ENCODE measurements at regions not wholly inside any gene's neighbourhood (a gene's known extent, or its start where the extent isn't known, plus 50 kb on each side); places are given as distances from the start of the nearest gene placed in this dataset.

- Histone ChIP-seq H3K4me3 (ENCODE audit: control insufficient read depth in 2 of 3, extremely low read depth in 1 of 3, insufficient read depth in 2 of 3, low read depth in 1 of 3, low read length in 3 of 3) (no peak overlapping the region), H3K9ac (ENCODE audit: control insufficient read depth, extremely low read depth, insufficient read depth, low read length) (no peak overlapping the region), H3K79me2 (ENCODE audit: control insufficient read depth, insufficient read depth, low read length) (no peaks in the 10 kb centered on the region), H3K4me2 (ENCODE audit: control insufficient read depth, extremely low read depth, insufficient read depth, low read depth, low read length) (no peak overlapping the region), H3K9me3 (ENCODE audit: control insufficient read depth, low read depth, low read length) (no peaks in the 10 kb centered on the region), H2AFZ (ENCODE audit: control insufficient read depth, low read length) (no peak overlapping the region), H3K36me3 (ENCODE audit: control insufficient read depth in 2 of 2, extremely low read depth in 1 of 2, insufficient read depth in 2 of 2, low read length in 2 of 2) (no peaks in the 10 kb centered on the region), H3K27me3 (ENCODE audit: control insufficient read depth, extremely low read depth, insufficient read depth, low read length) (no peaks in the 10 kb centered on the region), H4K20me1 (ENCODE audit: control insufficient read depth, extremely low read depth, insufficient read depth, low read length) (no peaks in the 10 kb centered on the region), H3K27ac (ENCODE audit: control insufficient read depth, insufficient read depth, low read length) (no peak overlapping the region), H3K4me1 (ENCODE audit: control insufficient read depth, extremely low read depth, insufficient read depth, low read length) (no peaks in the 10 kb centered on the region), H3K9me1 (ENCODE audit: control insufficient read depth, extremely low read depth, insufficient read depth, low read length) (no peaks in the 10 kb centered on the region)
- DNase-seq (ENCODE audit: low read depth, low spot score) (no peak), FAIRE-seq (no peak)
- dilution Hi-C loops (cut with MboI; ENCODE audit: extremely low pct_ligation_motif_present, low sequenced_read_pairs): no loop called here
- no peak for TF ChIP-seq CTCF (optimal IDR thresholded peaks at IDR 0.05 in 1 of 3, IDR thresholded peaks at IDR 0.05 in 1 of 3, conservative IDR thresholded peaks at IDR 0.05 in 1 of 3; ENCODE audit: extremely low read depth in 1 of 3, insufficient read depth in 2 of 3, low read length in 3 of 3)
- no peak for TF ChIP-seq EZH2 (IDR thresholded peaks at IDR 0.05; ENCODE audit: low read length)
Measured at GRCh38 chr5:93909356-93909755, 168.0 kb upstream of the POU5F2 start.

- TF ChIP-seq CTCF (optimal IDR thresholded peaks at IDR 0.05 in 1 of 3, IDR thresholded peaks at IDR 0.05 in 1 of 3, conservative IDR thresholded peaks at IDR 0.05 in 1 of 3; ENCODE audit: extremely low read depth in 1 of 3, insufficient read depth in 2 of 3, low read length in 3 of 3) (no peak), EZH2 (IDR thresholded peaks at IDR 0.05; ENCODE audit: low read length) (no peak)
- DNase-seq (ENCODE audit: low read depth, low spot score) (no peak), FAIRE-seq (no peak)
- no peak overlapping the region for H3K4me3 ChIP-seq (ENCODE audit: control insufficient read depth in 2 of 3, extremely low read depth in 1 of 3, insufficient read depth in 2 of 3, low read depth in 1 of 3, low read length in 3 of 3)
- no peaks in the 10 kb centered on the region for H3K9me1 ChIP-seq (ENCODE audit: control insufficient read depth, extremely low read depth, insufficient read depth, low read length)
- no peaks in the 10 kb centered on the region for H4K20me1 ChIP-seq (ENCODE audit: control insufficient read depth, extremely low read depth, insufficient read depth, low read length)
- H2AFZ ChIP-seq (ENCODE audit: control insufficient read depth, low read length): no peak overlapping the region
- H3K4me2 ChIP-seq (ENCODE audit: control insufficient read depth, extremely low read depth, insufficient read depth, low read depth, low read length): no peak overlapping the region
- H3K4me1 ChIP-seq (ENCODE audit: control insufficient read depth, extremely low read depth, insufficient read depth, low read length): no peaks in the 10 kb centered on the region
- dilution Hi-C loops (cut with MboI; ENCODE audit: extremely low pct_ligation_motif_present, low sequenced_read_pairs): no loop called here
- H3K27ac ChIP-seq (ENCODE audit: control insufficient read depth, insufficient read depth, low read length): no peak overlapping the region
- H3K9ac ChIP-seq (ENCODE audit: control insufficient read depth, extremely low read depth, insufficient read depth, low read length): no peak overlapping the region
- H3K79me2 ChIP-seq (ENCODE audit: control insufficient read depth, insufficient read depth, low read length): no peaks in the 10 kb centered on the region
- no peaks in the 10 kb centered on the region for H3K9me3 ChIP-seq (ENCODE audit: control insufficient read depth, low read depth, low read length)
- no peaks in the 10 kb centered on the region for H3K27me3 ChIP-seq (ENCODE audit: control insufficient read depth, extremely low read depth, insufficient read depth, low read length)
- H3K36me3 ChIP-seq (ENCODE audit: control insufficient read depth in 2 of 2, extremely low read depth in 1 of 2, insufficient read depth in 2 of 2, low read length in 2 of 2): no peaks in the 10 kb centered on the region
Measured at GRCh38 chr5:93904917-93905316, 163.5 kb upstream of the POU5F2 start.

Measured in keratinocyte (primary cell).